ENCODE measurements at regions not wholly inside any gene's neighbourhood (a gene's known extent, or its start where the extent isn't known, plus 50 kb on each side); places are given as distances from the start of the nearest gene placed in this dataset.

GRCh38 chr17:65349916-65350315 is 211.5 kb downstream of the AXIN2 start:
- DNase-seq (ENCODE audit: low read depth): no peak
- TF ChIP-seq CTCF (IDR thresholded peaks at IDR 0.05; ENCODE audit: low read depth, low read length, missing control alignments): no peak
- H3K4me3 ChIP-seq (ENCODE audit: low read depth, low read length): no peak overlapping the region

- no peak overlapping the region for H3K4me3 ChIP-seq (ENCODE audit: low read depth, low read length)
- no peak for DNase-seq (ENCODE audit: low read depth)
- TF ChIP-seq CTCF (IDR thresholded peaks at IDR 0.05; ENCODE audit: low read depth, low read length, missing control alignments): no peak
These were observed 209.0 kb downstream of the RGS9 start for GRCh38 chr17:65346166-65346565.

- TF ChIP-seq CTCF (IDR thresholded peaks at IDR 0.05; ENCODE audit: low read depth, low read length, missing control alignments): no peak
- DNase-seq (ENCODE audit: low read depth): no peak
- no peak overlapping the region for H3K4me3 ChIP-seq (ENCODE audit: low read depth, low read length)
These were observed 208.3 kb downstream of the RGS9 start for GRCh38 chr17:65345261-65346005.

- no peak for DNase-seq (ENCODE audit: low read depth)
- no peak overlapping the region for H3K4me3 ChIP-seq (ENCODE audit: low read depth, low read length)
- TF ChIP-seq CTCF (IDR thresholded peaks at IDR 0.05; ENCODE audit: low read depth, low read length, missing control alignments): no peak
These were observed 203.2 kb downstream of the RGS9 start for GRCh38 chr17:65340401-65340800.

- TF ChIP-seq CTCF (IDR thresholded peaks at IDR 0.05; ENCODE audit: low read depth, low read length, missing control alignments): no peak
- H3K4me3 ChIP-seq (ENCODE audit: low read depth, low read length): no peak overlapping the region
- no peak for DNase-seq (ENCODE audit: low read depth)
These were observed 197.2 kb downstream of the RGS9 start for GRCh38 chr17:65334406-65334805.

- no peak overlapping the region for H3K4me3 ChIP-seq (ENCODE audit: low read depth, low read length)
- TF ChIP-seq CTCF (IDR thresholded peaks at IDR 0.05; ENCODE audit: low read depth, low read length, missing control alignments): no peak
- DNase-seq (ENCODE audit: low read depth): no peak
These were observed 195.6 kb downstream of the RGS9 start for GRCh38 chr17:65332779-65333178.

- no peak overlapping the region for H3K4me3 ChIP-seq (ENCODE audit: low read depth, low read length)
- no peak for DNase-seq (ENCODE audit: low read depth)
- no peak for TF ChIP-seq CTCF (IDR thresholded peaks at IDR 0.05; ENCODE audit: low read depth, low read length, missing control alignments)
These were observed 195.2 kb downstream of the RGS9 start for GRCh38 chr17:65332375-65332774.

All from GM12864 (cell line).